GM23248 (cell line): ENCODE measurements at regions not wholly inside any gene's neighbourhood (a gene's known extent, or its start where the extent isn't known, plus 50 kb on each side); places are given as distances from the start of the nearest gene placed in this dataset.

Experiments
- EZH2 ChIP-seq: fragments of 200-600 bp; sonication (generic); IDR thresholded peaks from 2 replicates; pipeline ENCODE4 v1.6.1; 2018; ENCODE audit warnings: antibody characterized with exemption, mild to moderate bottlenecking; ENCODE audit not compliant: insufficient read depth, poor library complexity, severe bottlenecking
- EZH2phosphoT487 ChIP-seq: fragments of 200-600 bp; sonication (generic); IDR thresholded peaks from 2 replicates; pipeline ENCODE4 v1.6.1; 2018; ENCODE audit warnings: antibody characterized with exemption, moderate library complexity, mild to moderate bottlenecking, low read depth; ENCODE audit not compliant: insufficient read depth

DNA sequence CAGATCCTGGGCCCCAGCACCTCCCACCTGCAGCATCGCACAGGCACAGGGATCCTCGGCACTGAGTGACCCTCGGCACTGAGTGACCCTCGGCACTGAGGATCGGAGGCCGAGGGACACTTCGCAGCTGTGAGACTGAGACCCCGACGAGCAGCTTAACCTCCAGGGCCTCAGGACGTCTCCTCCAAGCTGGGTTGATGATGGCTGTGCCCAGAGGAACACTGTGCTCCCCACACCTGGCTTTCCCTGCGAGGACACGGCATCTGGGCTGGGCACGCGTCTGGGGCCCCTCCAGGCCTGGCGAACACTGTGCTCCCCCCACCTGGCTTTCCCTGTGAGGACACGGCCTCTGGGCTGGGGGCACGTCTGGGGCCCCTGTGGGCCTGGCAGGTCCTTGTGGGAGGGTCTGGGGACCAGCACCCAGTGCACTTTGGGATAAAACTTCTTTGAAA lies 158.3 kb upstream of the PPP2R2D start:
- no peak for TF ChIP-seq EZH2
- TF ChIP-seq EZH2phosphoT487 = no peak
